SK-N-SH (cell line): ENCODE measurements at regions not wholly inside any gene's neighbourhood (a gene's known extent, or its start where the extent isn't known, plus 50 kb on each side); places are given as distances from the start of the nearest gene placed in this dataset.

Experiments used
- CTCF ChIA-PET: fragments of 300-600, 350-600 bp; formaldehyde crosslinking; extraction: SDS; loops from one replicate; lab custom pipeline; 2021; lab: Yijun Ruan, JAX
- POLR2A ChIA-PET: fragments of 350-600 bp; sonication (Branson Sonifier 250); formaldehyde crosslinking; extraction: SDS; loops from one replicate; lab custom pipeline; 2020; ENCODE audit warnings: antibody characterized with exemption, inconsistent platforms; lab: Yijun Ruan, JAX
- DNase-seq: peaks from one replicate; pipeline ENCODE4 v3.0.0; 2012
- H2AFZ ChIP-seq: fragments of 200-600 bp; sonication (generic); 2 replicates; pipeline ENCODE4 v1.8.1; 2016; ENCODE audit warnings: antibody characterized with exemption, mild to moderate bottlenecking, low read depth
- H3F3A ChIP-seq: fragments of 200-600 bp; sonication (generic); replicated peaks from 2 replicates; pipeline ENCODE3; 2016; ENCODE audit warnings: antibody characterized with exemption, mild to moderate bottlenecking; ENCODE audit not compliant: insufficient read depth
- H3K27ac ChIP-seq, 2 experiments: fragments of 200-500 bp in 1 of 2; fragments of 200-600 bp in 1 of 2; sonication (Bioruptor generic) in 1 of 2; sonication (generic), shearing (Covaris generic) in 1 of 2; 2 replicates each; pipeline versions ENCODE4 v1.5.1 to v1.6.1; 2014 to 2016; ENCODE audit warnings: low read depth in 2 of 2, inconsistent platforms in 1 of 2, low read length in 1 of 2, mild to moderate bottlenecking in 1 of 2, mixed read lengths in 1 of 2
- H3K27me3 ChIP-seq: fragments of 200-600 bp; sonication (generic), shearing (Covaris generic); 2 replicates; pipeline ENCODE4 v1.6.1; 2016; ENCODE audit warnings: mixed run types; ENCODE audit not compliant: insufficient read depth
- H3K36me3 ChIP-seq, 2 experiments: fragments of 200-500 bp in 1 of 2; fragments of 200-600 bp in 1 of 2; sonication (Bioruptor generic) in 1 of 2; sonication (generic) in 1 of 2; replicated peaks in 1 of 2; 2 replicates each; pipeline versions ENCODE3 to v1.5.1; 2014 to 2016; ENCODE audit warnings: low read length in 1 of 2, mild to moderate bottlenecking in 1 of 2; ENCODE audit not compliant: insufficient read depth in 2 of 2, control insufficient read depth in 1 of 2
- H3K4me1 ChIP-seq, 2 experiments: fragments of 200-500 bp in 1 of 2; fragments of 200-600 bp in 1 of 2; sonication (Bioruptor generic) in 1 of 2; sonication (generic), shearing (Covaris generic) in 1 of 2; 2 replicates each; pipeline versions ENCODE4 v1.5.1 to v1.6.1; 2014 to 2016; ENCODE audit warnings: low read depth in 1 of 2, low read length in 1 of 2, mixed run types in 1 of 2; ENCODE audit not compliant: insufficient read depth in 2 of 2, control insufficient read depth in 1 of 2
- H3K4me2 ChIP-seq: fragments of 200-600 bp; sonication (generic), shearing (Covaris generic); 2 replicates; pipeline ENCODE4 v1.6.1; 2017; ENCODE audit warnings: mixed run types
- H3K4me3 ChIP-seq, 2 experiments: fragments of 200-500 bp in 1 of 2; fragments of 200-600 bp in 1 of 2; sonication (Bioruptor generic) in 1 of 2; sonication (generic), shearing (Covaris generic) in 1 of 2; 2 replicates each; pipeline versions ENCODE4 v1.5.1 to v1.8.1; 2014 to 2016; ENCODE audit warnings: low read depth in 2 of 2, inconsistent platforms in 1 of 2, low read length in 1 of 2, mild to moderate bottlenecking in 1 of 2, mixed read lengths in 1 of 2, moderate library complexity in 1 of 2
- H3K79me2 ChIP-seq: fragments of 200-600 bp; sonication (generic); 2 replicates; pipeline ENCODE4 v1.8.1; 2017; ENCODE audit warnings: mild to moderate bottlenecking; ENCODE audit not compliant: insufficient read depth
- H3K9ac ChIP-seq: fragments of 200-600 bp; sonication (generic); 2 replicates; pipeline ENCODE4 v1.6.1; 2017; ENCODE audit warnings: mixed run types
- H3K9me2 ChIP-seq: fragments of 200-600 bp; sonication (generic); 2 replicates; pipeline ENCODE4 v1.6.1; 2017; ENCODE audit warnings: mixed run types
- H3K9me3 ChIP-seq: fragments of 200-600 bp; sonication (generic); 2 replicates; pipeline ENCODE4 v1.6.1; 2017; ENCODE audit warnings: mixed run types, mild to moderate bottlenecking, moderate library complexity
- H4K20me1 ChIP-seq: fragments of 200-600 bp; sonication (generic); 2 replicates; pipeline ENCODE4 v1.6.1; 2017; ENCODE audit warnings: mild to moderate bottlenecking, mixed run types; ENCODE audit not compliant: insufficient read depth
- EP300 ChIP-seq, 2 experiments: IDR thresholded peaks; 2 replicates each; pipeline versions ENCODE4 v1.4.0 to v1.6.1; 2012; ENCODE audit warnings: borderline replicate concordance in 1 of 2, low read depth in 1 of 2, low read length in 1 of 2
- EZH2phosphoT487 ChIP-seq: fragments of 200-600 bp; sonication (generic); IDR thresholded peaks from 2 replicates; pipeline ENCODE4 v1.6.1; 2017; ENCODE audit warnings: low read depth, mixed run types, mild to moderate bottlenecking, antibody characterized with exemption, moderate library complexity, borderline replicate concordance
- FOSL2 ChIP-seq: IDR thresholded peaks from 2 replicates; pipeline ENCODE4 v1.4.0; 2012; ENCODE audit warnings: low read depth, mild to moderate bottlenecking, moderate library complexity, borderline replicate concordance
- NFIC ChIP-seq: IDR thresholded peaks from 2 replicates; pipeline ENCODE4 v1.4.0; 2012; ENCODE audit warnings: borderline replicate concordance
- NRF1 ChIP-seq: IDR thresholded peaks from 2 replicates; pipeline ENCODE4 v1.6.1; 2012; ENCODE audit warnings: low read depth, mild to moderate bottlenecking, low read length
- POLR2AphosphoS5 ChIP-seq: IDR thresholded peaks from 2 replicates; pipeline ENCODE4 v1.6.1; 2012; ENCODE audit warnings: low read depth, low read length
- RAD21 ChIP-seq: IDR thresholded peaks from 2 replicates; pipeline ENCODE4 v1.6.1; 2012; ENCODE audit warnings: mild to moderate bottlenecking, low read length
- RXRA ChIP-seq: IDR thresholded peaks from 2 replicates; pipeline ENCODE4 v1.4.0; 2012; ENCODE audit warnings: low read depth, mild to moderate bottlenecking, borderline replicate concordance
- TAF1 ChIP-seq: IDR thresholded peaks from 2 replicates; pipeline ENCODE4 v1.6.1; 2012; ENCODE audit warnings: low read depth, mild to moderate bottlenecking, low read length, moderate library complexity, borderline replicate concordance
- TCF12 ChIP-seq: IDR thresholded peaks from 2 replicates; pipeline ENCODE4 v1.4.0; 2012
- TEAD4 ChIP-seq: IDR thresholded peaks from 2 replicates; pipeline ENCODE4 v1.4.0; 2012; ENCODE audit warnings: mild to moderate bottlenecking, borderline replicate concordance; ENCODE audit not compliant: insufficient read depth
- YY1 ChIP-seq: IDR thresholded peaks from 2 replicates; pipeline ENCODE4 v1.4.0; 2012; ENCODE audit warnings: low read depth, mild to moderate bottlenecking
- WGBS: methylation state at CpG from one replicate; pipeline ENCODE4 v1.1.6; 2017; ENCODE audit warnings: low lambda C conversion rate; 5-methylcytosine and 5-hydroxymethylcytosine counted together
- TF ChIP-seq, protein P1 (sequence below): IDR thresholded peaks from 2 replicates; pipeline ENCODE4 v1.4.0; 2012; ENCODE audit warnings: low read depth, borderline replicate concordance
- TF ChIP-seq, protein P2 (sequence below): IDR thresholded peaks from 2 replicates; pipeline ENCODE4; 2012
- TF ChIP-seq, protein P3 (sequence below): fragments of 200-600 bp; sonication (generic); IDR thresholded peaks from 2 replicates; pipeline ENCODE4 v1.6.1; 2017; ENCODE audit warnings: antibody characterized with exemption, mild to moderate bottlenecking, moderate library complexity
- TF ChIP-seq, protein P4 (sequence below): IDR thresholded peaks from 2 replicates; pipeline ENCODE4 v1.4.0; 2012; ENCODE audit warnings: low read depth

DNA sequence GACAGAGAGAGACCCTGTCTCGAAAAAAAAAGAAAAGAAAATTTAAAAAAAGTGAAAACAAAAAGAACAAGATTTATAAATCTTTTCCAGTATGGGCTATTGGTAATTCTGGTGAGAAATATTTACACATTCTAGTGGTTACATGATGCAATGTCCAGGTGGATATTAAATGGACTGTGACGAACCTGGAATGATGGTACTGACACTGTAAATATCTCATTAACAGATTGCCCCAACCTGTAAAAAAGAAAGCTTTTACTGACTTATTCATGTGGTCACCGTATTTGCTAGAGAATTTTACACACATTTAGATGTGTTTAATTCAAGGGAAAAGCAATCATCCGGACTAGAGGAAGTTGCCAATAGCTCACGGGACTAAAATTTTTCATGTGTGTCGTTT, 162.1 kb upstream of the LRIG1 start:
- Histone ChIP-seq H3K9me2 (no peaks in the 10 kb centered on the region), H4K20me1 (no peaks in the 10 kb centered on the region), H3K79me2 (no peaks in the 10 kb centered on the region), H3F3A (no peaks in the 10 kb centered on the region), H3K9ac (no peak overlapping the region), H3K9me3 (no peaks in the 10 kb centered on the region), H3K36me3 (no peaks in the 10 kb centered on the region)
- CTCF ChIA-PET: no interaction called here
- DNase-seq: no peak
- TF ChIP-seq NFIC (no peak), POLR2AphosphoS5 (no peak), RXRA (no peak), EP300 (IDR thresholded peaks at IDR 0.05; ENCODE audit: borderline replicate concordance in 1 of 2, low read depth in 1 of 2, low read length in 1 of 2) (no peak), YY1 (no peak), RAD21 (no peak), TEAD4 (no peak), FOSL2 (no peak), NRF1 (no peak), EZH2phosphoT487 (no peak), TAF1 (no peak), TCF12 (no peak)
- TF ChIP-seq, protein P1, sequence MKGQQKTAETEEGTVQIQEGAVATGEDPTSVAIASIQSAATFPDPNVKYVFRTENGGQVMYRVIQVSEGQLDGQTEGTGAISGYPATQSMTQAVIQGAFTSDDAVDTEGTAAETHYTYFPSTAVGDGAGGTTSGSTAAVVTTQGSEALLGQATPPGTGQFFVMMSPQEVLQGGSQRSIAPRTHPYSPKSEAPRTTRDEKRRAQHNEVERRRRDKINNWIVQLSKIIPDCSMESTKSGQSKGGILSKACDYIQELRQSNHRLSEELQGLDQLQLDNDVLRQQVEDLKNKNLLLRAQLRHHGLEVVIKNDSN: no peak
- TF ChIP-seq, protein P2, sequence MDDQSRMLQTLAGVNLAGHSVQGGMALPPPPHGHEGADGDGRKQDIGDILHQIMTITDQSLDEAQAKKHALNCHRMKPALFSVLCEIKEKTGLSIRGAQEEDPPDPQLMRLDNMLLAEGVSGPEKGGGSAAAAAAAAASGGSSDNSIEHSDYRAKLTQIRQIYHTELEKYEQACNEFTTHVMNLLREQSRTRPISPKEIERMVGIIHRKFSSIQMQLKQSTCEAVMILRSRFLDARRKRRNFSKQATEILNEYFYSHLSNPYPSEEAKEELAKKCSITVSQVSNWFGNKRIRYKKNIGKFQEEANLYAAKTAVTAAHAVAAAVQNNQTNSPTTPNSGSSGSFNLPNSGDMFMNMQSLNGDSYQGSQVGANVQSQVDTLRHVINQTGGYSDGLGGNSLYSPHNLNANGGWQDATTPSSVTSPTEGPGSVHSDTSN: no peak
- TF ChIP-seq, protein P3, sequence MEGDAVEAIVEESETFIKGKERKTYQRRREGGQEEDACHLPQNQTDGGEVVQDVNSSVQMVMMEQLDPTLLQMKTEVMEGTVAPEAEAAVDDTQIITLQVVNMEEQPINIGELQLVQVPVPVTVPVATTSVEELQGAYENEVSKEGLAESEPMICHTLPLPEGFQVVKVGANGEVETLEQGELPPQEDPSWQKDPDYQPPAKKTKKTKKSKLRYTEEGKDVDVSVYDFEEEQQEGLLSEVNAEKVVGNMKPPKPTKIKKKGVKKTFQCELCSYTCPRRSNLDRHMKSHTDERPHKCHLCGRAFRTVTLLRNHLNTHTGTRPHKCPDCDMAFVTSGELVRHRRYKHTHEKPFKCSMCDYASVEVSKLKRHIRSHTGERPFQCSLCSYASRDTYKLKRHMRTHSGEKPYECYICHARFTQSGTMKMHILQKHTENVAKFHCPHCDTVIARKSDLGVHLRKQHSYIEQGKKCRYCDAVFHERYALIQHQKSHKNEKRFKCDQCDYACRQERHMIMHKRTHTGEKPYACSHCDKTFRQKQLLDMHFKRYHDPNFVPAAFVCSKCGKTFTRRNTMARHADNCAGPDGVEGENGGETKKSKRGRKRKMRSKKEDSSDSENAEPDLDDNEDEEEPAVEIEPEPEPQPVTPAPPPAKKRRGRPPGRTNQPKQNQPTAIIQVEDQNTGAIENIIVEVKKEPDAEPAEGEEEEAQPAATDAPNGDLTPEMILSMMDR: no peak
- TF ChIP-seq, protein P4, sequence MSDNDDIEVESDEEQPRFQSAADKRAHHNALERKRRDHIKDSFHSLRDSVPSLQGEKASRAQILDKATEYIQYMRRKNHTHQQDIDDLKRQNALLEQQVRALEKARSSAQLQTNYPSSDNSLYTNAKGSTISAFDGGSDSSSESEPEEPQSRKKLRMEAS: no peak
- TF ChIP-seq, all 33 proteins: peak for 0
- Histone ChIP-seq H3K4me2 (no peak overlapping the region), H3K4me1 (no peaks in the 10 kb centered on the region), H3K4me3 (no peak overlapping the region), H3K27me3 (no peaks in the 10 kb centered on the region), H2AFZ (no peak overlapping the region), H3K27ac (no peak overlapping the region)
- WGBS: 52% methylated on average over 6 of the region's 6 CpGs
- POLR2A ChIA-PET: no interaction called here
